Kidney (tissue), 13 donors: ENCODE measurements at regions not wholly inside any gene's neighbourhood (a gene's known extent, or its start where the extent isn't known, plus 50 kb on each side); places are given as distances from the start of the nearest gene placed in this dataset.

Experiments
- DNase-seq, 5 donors: peaks; one replicate each; pipeline ENCODE4 v3.0.0-alpha.2; 2013 to 2020
- FAIRE-seq: peaks from 2 replicates; lab custom pipeline; 2012; peaks lifted over from hg19 to GRCh38; lab: Jason Lieb, UNC
- H3K27ac ChIP-seq, 2 donors: one replicate each; pipeline ENCODE4 v1.7.0; 2013; ENCODE audit warnings: low read depth in 2 of 2, low read length in 2 of 2, inconsistent platforms in 1 of 2
- H3K27me3 ChIP-seq: one replicate; pipeline ENCODE4 v1.7.1; 2013; ENCODE audit warnings: low read length, inconsistent platforms; ENCODE audit not compliant: control insufficient read depth, insufficient read depth
- H3K36me3 ChIP-seq, 3 donors: one replicate each; pipeline versions ENCODE4 v1.7.0 to v1.7.1; 2013; ENCODE audit warnings: low read length in 3 of 3, control low read depth in 1 of 3, inconsistent platforms in 1 of 3; ENCODE audit not compliant: insufficient read depth in 3 of 3, control insufficient read depth in 2 of 3
- H3K4me1 ChIP-seq, 3 donors: one replicate each; pipeline versions ENCODE4 v1.7.0 to v1.7.1; 2013; ENCODE audit warnings: low read length in 3 of 3, inconsistent platforms in 1 of 3, low read depth in 1 of 3; ENCODE audit not compliant: control insufficient read depth in 2 of 3, insufficient read depth in 2 of 3
- H3K4me3 ChIP-seq, 3 donors: one replicate each; pipeline versions ENCODE4 v1.7.0 to v1.8.1; 2013; ENCODE audit warnings: low read length in 3 of 3, control low read depth in 1 of 3, inconsistent platforms in 1 of 3
- H3K9ac ChIP-seq, 3 donors: one replicate each; pipeline versions ENCODE4 v1.7.0 to v1.7.1; 2013; ENCODE audit warnings: low read length in 3 of 3, control low read depth in 1 of 3, inconsistent platforms in 1 of 3
- H3K9me3 ChIP-seq, 3 donors: one replicate each; pipeline versions ENCODE4 v1.7.0 to v1.7.1; 2013; ENCODE audit warnings: low read length in 3 of 3, control low read depth in 1 of 3, inconsistent platforms in 1 of 3; ENCODE audit not compliant: control insufficient read depth in 2 of 3, insufficient read depth in 1 of 3
- CTCF ChIP-seq: IDR thresholded peaks from 3 replicates; pipeline ENCODE4 v1.5.1; 2012; ENCODE audit warnings: mild to moderate bottlenecking, moderate library complexity, borderline replicate concordance; ENCODE audit not compliant: insufficient read depth; ENCODE audit errors: extremely low read depth
- intact Hi-C: fragments of 100-400 bp; cut with DNase I; formaldehyde crosslinking; loops from one replicate; pipeline ENCODE4 v1.11.1; 2022
- donor health status: control.
- donor health status: control.
- donor health status: control.
- donor health status: control.
- donor health status: control.
- donor health status: DM: yes; HTN: yes; CAD: no.
- donor health status: Normal renal cell carcinoma (clear cell type).

DNA sequence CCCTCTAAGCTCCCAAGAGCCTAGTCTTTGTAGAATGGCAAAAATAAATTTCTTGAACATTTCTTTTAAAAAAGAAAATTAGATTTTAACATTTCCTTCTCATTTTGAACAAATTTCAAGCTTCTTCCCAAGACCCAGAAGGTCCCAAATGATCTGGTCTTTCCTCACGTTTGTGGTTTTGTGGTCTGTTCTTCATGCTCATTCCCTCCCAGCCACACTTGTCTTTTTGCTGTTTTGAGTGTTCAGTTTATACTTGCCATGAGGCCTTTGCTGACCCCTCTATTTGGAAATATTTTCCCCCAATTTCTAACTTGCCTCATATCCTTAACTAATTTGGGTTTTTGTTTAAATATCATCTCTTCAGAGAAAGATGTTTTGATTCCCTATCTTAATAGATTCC lies 133.4 kb upstream of the PAPPA start:
- DNase-seq (no peak), FAIRE-seq (no peak)
- Histone ChIP-seq H3K4me3 (no peak overlapping the region), H3K9ac (no peak overlapping the region), H3K27ac (no peak overlapping the region), H3K9me3 (no peaks in the 10 kb centered on the region), H3K27me3 (no peaks in the 10 kb centered on the region), H3K36me3 (no peaks in the 10 kb centered on the region), H3K4me1 (no peaks in the 10 kb centered on the region)
- intact Hi-C loops = no loop called here
- TF ChIP-seq CTCF = no peak

DNA sequence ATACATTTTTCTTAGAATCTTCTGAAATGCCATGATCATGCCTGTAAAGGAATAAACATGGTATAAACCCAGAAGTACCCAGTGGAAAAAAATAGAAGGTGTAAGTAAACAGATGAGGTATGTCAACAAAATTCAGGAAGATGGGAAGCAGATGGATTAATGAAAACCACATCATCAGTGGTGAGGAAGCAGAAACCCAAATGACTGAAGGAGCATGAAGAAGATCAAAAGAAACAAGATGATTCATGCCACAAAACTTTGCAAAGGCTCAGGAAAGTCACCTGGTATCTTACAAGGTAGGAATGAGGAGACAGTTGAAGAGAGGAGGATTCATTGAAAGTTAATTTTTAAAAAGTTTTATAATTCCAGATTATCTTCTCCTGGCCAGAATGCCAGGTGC lies 132.8 kb upstream of the PAPPA start:
- intact Hi-C loops = no loop called here
- DNase-seq = no peak
- Histone ChIP-seq H3K27ac (no peak overlapping the region), H3K9ac (no peak overlapping the region), H3K4me1 (no peaks in the 10 kb centered on the region), H3K9me3 (no peaks in the 10 kb centered on the region), H3K36me3 (no peaks in the 10 kb centered on the region), H3K4me3 (no peak overlapping the region), H3K27me3 (no peaks in the 10 kb centered on the region)
- no peak for TF ChIP-seq CTCF
- FAIRE-seq = no peak

- Histone ChIP-seq H3K36me3 (no peaks in the 10 kb centered on the region), H3K9me3 (no peaks in the 10 kb centered on the region), H3K27ac (no peak overlapping the region), H3K4me1 (no peaks in the 10 kb centered on the region), H3K4me3 (no peak overlapping the region), H3K9ac (no peak overlapping the region), H3K27me3 (no peaks in the 10 kb centered on the region)
- no peak for DNase-seq
- no peak for FAIRE-seq
- intact Hi-C loops = no loop called here
- TF ChIP-seq CTCF = no peak
Observed at GRCh38 chr9:116027096-116027495, 126.5 kb upstream of the PAPPA start.

- H3K4me1 ChIP-seq = no peaks in the 10 kb centered on the region
- no peaks in the 10 kb centered on the region for H3K9me3 ChIP-seq
- FAIRE-seq = no peak
- no peak overlapping the region for H3K9ac ChIP-seq
- DNase-seq = no peak
- H3K27me3 ChIP-seq = no peaks in the 10 kb centered on the region
- no peak overlapping the region for H3K4me3 ChIP-seq
- intact Hi-C loops = no loop called here
- no peaks in the 10 kb centered on the region for H3K36me3 ChIP-seq
- no peak overlapping the region for H3K27ac ChIP-seq
- no peak for TF ChIP-seq CTCF
Observed at GRCh38 chr9:116027511-116027910, 126.1 kb upstream of the PAPPA start.
